ENCODE measurements at regions not wholly inside any gene's neighbourhood (a gene's known extent, or its start where the extent isn't known, plus 50 kb on each side); places are given as distances from the start of the nearest gene placed in this dataset.

DNA sequence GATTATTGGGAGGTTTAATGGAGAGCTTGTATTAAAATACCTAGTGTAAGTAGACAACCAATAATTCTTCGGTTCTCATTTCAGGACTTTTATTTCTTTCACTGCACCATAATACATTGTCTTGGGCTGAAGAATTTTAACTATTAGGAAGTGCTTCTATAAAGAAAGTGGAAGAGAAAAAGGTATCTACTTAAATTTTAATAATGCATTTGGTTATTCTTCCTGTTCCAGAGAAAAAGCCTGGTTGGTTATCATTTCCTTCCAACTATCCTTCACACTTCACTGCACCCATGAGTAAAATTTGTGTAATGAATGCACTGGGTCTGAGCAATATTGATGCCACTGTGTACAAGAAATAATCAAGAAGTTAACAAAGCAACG is 629.0 kb upstream of the DPP6 start:
- no peak for DNase-seq
- H3K4me1 Mint-ChIP-seq (ENCODE audit: low read depth), result no peaks in the 10 kb centered on the region
- TF ChIP-seq, protein P1, sequence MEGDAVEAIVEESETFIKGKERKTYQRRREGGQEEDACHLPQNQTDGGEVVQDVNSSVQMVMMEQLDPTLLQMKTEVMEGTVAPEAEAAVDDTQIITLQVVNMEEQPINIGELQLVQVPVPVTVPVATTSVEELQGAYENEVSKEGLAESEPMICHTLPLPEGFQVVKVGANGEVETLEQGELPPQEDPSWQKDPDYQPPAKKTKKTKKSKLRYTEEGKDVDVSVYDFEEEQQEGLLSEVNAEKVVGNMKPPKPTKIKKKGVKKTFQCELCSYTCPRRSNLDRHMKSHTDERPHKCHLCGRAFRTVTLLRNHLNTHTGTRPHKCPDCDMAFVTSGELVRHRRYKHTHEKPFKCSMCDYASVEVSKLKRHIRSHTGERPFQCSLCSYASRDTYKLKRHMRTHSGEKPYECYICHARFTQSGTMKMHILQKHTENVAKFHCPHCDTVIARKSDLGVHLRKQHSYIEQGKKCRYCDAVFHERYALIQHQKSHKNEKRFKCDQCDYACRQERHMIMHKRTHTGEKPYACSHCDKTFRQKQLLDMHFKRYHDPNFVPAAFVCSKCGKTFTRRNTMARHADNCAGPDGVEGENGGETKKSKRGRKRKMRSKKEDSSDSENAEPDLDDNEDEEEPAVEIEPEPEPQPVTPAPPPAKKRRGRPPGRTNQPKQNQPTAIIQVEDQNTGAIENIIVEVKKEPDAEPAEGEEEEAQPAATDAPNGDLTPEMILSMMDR (IDR thresholded peaks at IDR 0.05), result no peak
- no peaks in the 10 kb centered on the region for H3K27me3 Mint-ChIP-seq (ENCODE audit: insufficient read depth)
- H3K4me3 Mint-ChIP-seq, result no peak overlapping the region
- peaks cover 52% of the 10 kb centered on the region for H3K9me3 Mint-ChIP-seq
- no peaks in the 10 kb centered on the region; the same call in 1 of the 2 replicates for H3K36me3 Mint-ChIP-seq (ENCODE audit: low read depth)
- H3K27ac Mint-ChIP-seq, result no peak overlapping the region

DNA sequence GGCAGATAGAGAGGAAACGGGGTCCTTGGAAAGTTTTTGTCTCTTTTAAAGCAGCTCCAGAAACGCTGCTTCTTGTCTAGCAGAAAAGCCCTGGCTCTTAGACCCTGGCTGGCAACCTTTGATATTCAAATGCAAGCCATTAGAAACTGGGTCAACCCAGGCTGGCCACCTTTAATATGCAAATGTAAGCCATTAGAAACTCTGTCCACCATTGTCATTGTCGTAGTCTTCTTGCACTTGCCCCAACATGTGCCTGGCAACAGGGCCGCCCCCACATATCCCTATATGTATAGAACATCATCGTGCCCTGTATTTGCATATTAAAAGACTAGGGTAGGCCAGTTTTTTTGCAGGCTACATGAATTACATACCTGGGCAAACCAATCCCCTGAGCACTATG is 621.3 kb upstream of the DPP6 start:
- Mint-ChIP-seq H3K4me1 (ENCODE audit: low read depth) (no peaks in the 10 kb centered on the region), H3K9me3 (peaks cover 50% of the 10 kb centered on the region), H3K4me3 (no peak overlapping the region), H3K36me3 (ENCODE audit: low read depth) (no peaks in the 10 kb centered on the region), H3K27ac (no peak overlapping the region), H3K27me3 (ENCODE audit: insufficient read depth) (no peaks in the 10 kb centered on the region; the same call in 1 of the 2 replicates)
- DNase-seq, result no peak
- TF ChIP-seq, protein P1 (IDR thresholded peaks at IDR 0.05), result no peak

DNA sequence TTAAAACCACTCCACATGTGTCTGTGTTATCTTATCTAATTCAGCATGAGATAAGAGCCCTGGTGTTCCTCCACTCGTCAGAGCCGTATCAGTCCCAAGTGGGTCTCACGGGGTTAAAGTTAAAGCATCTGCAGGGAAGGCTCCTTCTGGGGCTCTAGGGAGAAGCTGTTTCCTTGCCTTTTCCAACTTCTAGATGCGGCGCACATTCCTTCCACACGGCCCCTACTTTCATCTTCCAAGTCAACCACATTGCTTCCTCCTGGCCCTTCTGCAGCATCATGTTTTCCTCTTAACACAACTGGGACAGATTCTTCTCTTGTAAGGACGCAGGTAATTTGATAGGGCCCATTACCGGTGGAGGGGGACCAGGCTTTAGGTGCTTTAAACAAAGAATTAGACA is 620.1 kb upstream of the DPP6 start:
- peaks cover 52% of the 10 kb centered on the region for H3K9me3 Mint-ChIP-seq
- H3K27ac Mint-ChIP-seq, result no peak overlapping the region

DNA sequence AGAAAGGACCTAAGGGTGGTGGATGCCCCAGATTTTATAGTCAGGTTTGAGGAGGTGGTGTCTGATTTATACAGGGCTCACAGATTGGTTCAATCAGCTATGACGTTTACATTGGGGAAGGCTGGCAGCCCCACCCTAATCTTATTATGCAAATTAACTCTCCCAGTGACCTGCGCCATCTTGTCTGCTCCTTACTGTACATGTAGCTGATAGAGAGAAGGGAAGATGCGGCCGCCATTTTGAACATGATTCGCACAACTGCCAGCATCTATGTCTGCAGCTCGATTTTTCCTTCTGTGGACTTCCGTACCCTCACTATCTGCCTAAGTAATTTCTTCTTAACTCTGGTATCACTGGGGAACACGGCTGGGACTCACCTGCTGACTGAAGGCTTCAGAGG is 619.0 kb upstream of the DPP6 start:
- H3K27me3 Mint-ChIP-seq (ENCODE audit: insufficient read depth), result no peaks in the 10 kb centered on the region; the same call in 1 of the 2 replicates
- no peak for DNase-seq
- H3K27ac Mint-ChIP-seq, result no peak overlapping the region
- H3K9me3 Mint-ChIP-seq, result peaks cover 57% of the 10 kb centered on the region
- no peaks in the 10 kb centered on the region for H3K4me1 Mint-ChIP-seq (ENCODE audit: low read depth)
- H3K36me3 Mint-ChIP-seq (ENCODE audit: low read depth), result no peaks in the 10 kb centered on the region
- no peak overlapping the region for H3K4me3 Mint-ChIP-seq
- TF ChIP-seq, protein P1 (IDR thresholded peaks at IDR 0.05), result no peak

More for the DNA sequence above, 620.1 kb upstream of the DPP6 start:
- no peak overlapping the region for H3K4me3 Mint-ChIP-seq
- H3K27me3 Mint-ChIP-seq (ENCODE audit: insufficient read depth), result no peaks in the 10 kb centered on the region; the same call in 1 of the 2 replicates
- DNase-seq, result no peak
- H3K4me1 Mint-ChIP-seq (ENCODE audit: low read depth), result no peaks in the 10 kb centered on the region
- TF ChIP-seq, protein P1 (IDR thresholded peaks at IDR 0.05), result no peak
- no peaks in the 10 kb centered on the region for H3K36me3 Mint-ChIP-seq (ENCODE audit: low read depth)

DNA sequence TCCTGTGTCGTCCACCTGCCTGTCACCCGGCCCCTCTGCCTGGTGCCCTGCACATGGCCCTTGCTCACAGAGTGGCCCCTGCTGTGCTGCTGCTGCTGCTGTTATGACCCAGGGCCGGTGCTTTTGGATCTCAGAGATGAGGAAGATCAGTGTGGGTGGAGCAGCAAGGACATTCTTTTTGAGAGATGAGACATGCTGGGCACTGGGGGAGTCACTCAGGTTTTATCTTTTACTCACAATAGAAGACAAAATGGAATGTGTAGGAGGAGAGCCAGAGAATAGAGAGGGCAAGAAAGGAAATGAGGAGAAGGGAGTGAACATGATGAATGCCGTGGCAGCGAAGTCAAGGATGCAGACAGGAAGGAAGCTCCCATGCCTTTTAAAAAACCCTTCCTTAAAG is 611.5 kb upstream of the DPP6 start:
- no peaks in the 10 kb centered on the region for H3K4me1 Mint-ChIP-seq (ENCODE audit: low read depth)
- no peak for DNase-seq
- peaks cover 53% of the 10 kb centered on the region for H3K9me3 Mint-ChIP-seq
- H3K4me3 Mint-ChIP-seq, result no peak overlapping the region
- no peak overlapping the region for H3K27ac Mint-ChIP-seq
- no peaks in the 10 kb centered on the region for H3K36me3 Mint-ChIP-seq (ENCODE audit: low read depth)
- TF ChIP-seq, protein P1 (IDR thresholded peaks at IDR 0.05), result no peak
- H3K27me3 Mint-ChIP-seq (ENCODE audit: insufficient read depth), result peaks cover 1% of the 10 kb centered on the region; the same call in 1 of the 2 replicates
